Hematopoietic multipotent progenitor cell treated with erythropoietin and hydrocortisone succinate and interleukin-3 and kit ligand, for 6 days (in vitro differentiated cells): ENCODE measurements at regions not wholly inside any gene's neighbourhood (a gene's known extent, or its start where the extent isn't known, plus 50 kb on each side); places are given as distances from the start of the nearest gene placed in this dataset.
"Not testable (repeated sequence)": the region's sequence is repeated elsewhere in the genome, so short reads cannot be mapped to it uniquely, and the experiment has no call there.

Experiments used
- DNase-seq: peaks from one replicate; pipeline ENCODE4 v3.0.0-alpha.2; 2015

GRCh38 chr1:166307261-166308188 lies 140.7 kb upstream of the FAM78B start:
- no peak for DNase-seq

GRCh38 chr1:166316306-166316705 lies 149.5 kb upstream of the FAM78B start:
- not testable (repeated sequence) for DNase-seq

- DNase-seq: no peak
Measured at GRCh38 chr1:166322470-166322869, 155.7 kb upstream of the FAM78B start.

GRCh38 chr1:166327886-166328285 lies 161.1 kb upstream of the FAM78B start:
- no peak for DNase-seq

- DNase-seq: no peak
Measured at GRCh38 chr1:166328956-166329355, 162.2 kb upstream of the FAM78B start.

GRCh38 chr1:166330096-166330495 lies 163.3 kb upstream of the FAM78B start:
- no peak for DNase-seq

- DNase-seq: no peak
Measured at GRCh38 chr1:166338105-166338504, 171.3 kb upstream of the FAM78B start.

- no peak for DNase-seq
Measured at GRCh38 chr1:166340709-166341108, 173.9 kb upstream of the FAM78B start.

- no peak for DNase-seq
Measured at GRCh38 chr1:166343276-166343675, 176.5 kb upstream of the FAM78B start.

- DNase-seq: no peak
Measured at GRCh38 chr1:166350490-166350889, 183.7 kb upstream of the FAM78B start.

GRCh38 chr1:166351676-166352075 lies 184.9 kb upstream of the FAM78B start:
- DNase-seq: no peak

- no peak for DNase-seq
Measured at GRCh38 chr1:166353213-166353612, 186.4 kb upstream of the FAM78B start.

GRCh38 chr1:166354406-166354805 lies 187.6 kb upstream of the FAM78B start:
- DNase-seq: no peak

GRCh38 chr1:166365081-166365480 lies 198.3 kb upstream of the FAM78B start:
- DNase-seq: no peak

- DNase-seq: no peak
Measured at GRCh38 chr1:166368030-166368429, 201.2 kb upstream of the FAM78B start.

GRCh38 chr1:166377896-166378295 lies 211.1 kb upstream of the FAM78B start:
- DNase-seq: no peak

GRCh38 chr1:166378805-166379204 lies 212.0 kb upstream of the FAM78B start:
- no peak for DNase-seq

GRCh38 chr1:166379447-166379846 lies 212.6 kb upstream of the FAM78B start:
- DNase-seq: no peak

- DNase-seq: no peak
Measured at GRCh38 chr1:166383137-166383536, 216.3 kb upstream of the FAM78B start.

GRCh38 chr1:166383635-166384346 lies 217.0 kb upstream of the FAM78B start:
- DNase-seq: no peak

- no peak for DNase-seq
Measured at GRCh38 chr1:166384948-166385347, 218.1 kb upstream of the FAM78B start.

- no peak for DNase-seq
Measured at GRCh38 chr1:166390366-166391033, 223.7 kb upstream of the FAM78B start.

- no peak for DNase-seq
Measured at GRCh38 chr1:166391279-166392066, 224.7 kb upstream of the FAM78B start.
